ENCODE measurements at regions not wholly inside any gene's neighbourhood (a gene's known extent, or its start where the extent isn't known, plus 50 kb on each side); places are given as distances from the start of the nearest gene placed in this dataset.

- DNase-seq (ENCODE audit: low read depth, low spot score) (no peak), FAIRE-seq (no peak)
- H3K27me3 ChIP-seq (ENCODE audit: control insufficient read depth in 2 of 2, insufficient read depth in 2 of 2, low read length in 2 of 2) = no peaks in the 10 kb centered on the region
- peaks cover 14% of the 10 kb centered on the region for H3K4me1 ChIP-seq (ENCODE audit: control insufficient read depth, extremely low read depth, insufficient read depth, low read length)
- intact Hi-C loops (cut with micrococcal nuclease) (no loop called here), dilution Hi-C loops (cut with MboI; ENCODE audit: extremely low pct_ligation_motif_present, low sequenced_read_pairs) (no loop called here)
- no peak overlapping the region for H3K4me3 ChIP-seq (replicated peaks in 1 of 3; ENCODE audit: insufficient read depth in 1 of 3, low read depth in 1 of 3, low read length in 3 of 3)
- no peak overlapping the region for H3K4me2 ChIP-seq (ENCODE audit: insufficient read depth, low read length)
- H3K36me3 ChIP-seq (ENCODE audit: control insufficient read depth in 2 of 2, extremely low read depth in 1 of 2, insufficient read depth in 2 of 2, low read length in 2 of 2) = no peaks in the 10 kb centered on the region
- no peaks in the 10 kb centered on the region for H4K20me1 ChIP-seq (replicated peaks; ENCODE audit: control insufficient read depth, extremely low read depth, insufficient read depth, low read length)
- H3K9me1 ChIP-seq (replicated peaks; ENCODE audit: control insufficient read depth, extremely low read depth, insufficient read depth, low read length) = no peaks in the 10 kb centered on the region
- ChIA-PET CTCF (no interaction called here), POLR2A (no interaction called here)
- no peak for TF ChIP-seq JUN (IDR thresholded peaks at IDR 0.05; ENCODE audit: borderline replicate concordance, insufficient read depth, insufficient read length, low read depth)
- TF ChIP-seq MYC (IDR thresholded peaks at IDR 0.05; ENCODE audit: low read depth, low read length) = no peak
- no peak for TF ChIP-seq GATA2 (IDR thresholded peaks at IDR 0.05; ENCODE audit: insufficient read depth, insufficient read length, low read depth, low read length)
- TF ChIP-seq, protein P1, sequence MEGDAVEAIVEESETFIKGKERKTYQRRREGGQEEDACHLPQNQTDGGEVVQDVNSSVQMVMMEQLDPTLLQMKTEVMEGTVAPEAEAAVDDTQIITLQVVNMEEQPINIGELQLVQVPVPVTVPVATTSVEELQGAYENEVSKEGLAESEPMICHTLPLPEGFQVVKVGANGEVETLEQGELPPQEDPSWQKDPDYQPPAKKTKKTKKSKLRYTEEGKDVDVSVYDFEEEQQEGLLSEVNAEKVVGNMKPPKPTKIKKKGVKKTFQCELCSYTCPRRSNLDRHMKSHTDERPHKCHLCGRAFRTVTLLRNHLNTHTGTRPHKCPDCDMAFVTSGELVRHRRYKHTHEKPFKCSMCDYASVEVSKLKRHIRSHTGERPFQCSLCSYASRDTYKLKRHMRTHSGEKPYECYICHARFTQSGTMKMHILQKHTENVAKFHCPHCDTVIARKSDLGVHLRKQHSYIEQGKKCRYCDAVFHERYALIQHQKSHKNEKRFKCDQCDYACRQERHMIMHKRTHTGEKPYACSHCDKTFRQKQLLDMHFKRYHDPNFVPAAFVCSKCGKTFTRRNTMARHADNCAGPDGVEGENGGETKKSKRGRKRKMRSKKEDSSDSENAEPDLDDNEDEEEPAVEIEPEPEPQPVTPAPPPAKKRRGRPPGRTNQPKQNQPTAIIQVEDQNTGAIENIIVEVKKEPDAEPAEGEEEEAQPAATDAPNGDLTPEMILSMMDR (IDR thresholded peaks at IDR 0.05; ENCODE audit: extremely low read depth in 1 of 2, insufficient read depth in 1 of 2, low read depth in 1 of 2, low read length in 2 of 2) = no peak
- no peak for TF ChIP-seq FOS (IDR thresholded peaks at IDR 0.05; ENCODE audit: borderline replicate concordance, insufficient read depth, low read length)
- TF ChIP-seq EZH2 (IDR thresholded peaks at IDR 0.05; ENCODE audit: borderline replicate concordance, low read depth, low read length, severe bottlenecking) = no peak
- TF ChIP-seq POLR2AphosphoS5 (IDR thresholded peaks at IDR 0.05; ENCODE audit: insufficient read depth, low read depth, low read length) = no peak
- H3K27ac ChIP-seq (ENCODE audit: insufficient read depth, low read depth, low read length) = no peak overlapping the region
- H3K79me2 ChIP-seq (ENCODE audit: control insufficient read depth, insufficient read depth, low read length) = no peaks in the 10 kb centered on the region
- no peak overlapping the region for H3K9ac ChIP-seq (replicated peaks; ENCODE audit: extremely low read depth, insufficient read depth, low read length)
- H2AFZ ChIP-seq (ENCODE audit: low read depth, low read length) = no peak overlapping the region
- BruUV-seq (replicated peaks) = no TSS peak
- no peaks in the 10 kb centered on the region for H3K9me3 ChIP-seq (replicated peaks; ENCODE audit: control insufficient read depth, insufficient read depth, low read length)
Observed at GRCh38 chr21:28799926-28800325, 192.8 kb downstream of the LTN1 start.
